GM18511 (cell line): ENCODE measurements at regions not wholly inside any gene's neighbourhood (a gene's known extent, or its start where the extent isn't known, plus 50 kb on each side); places are given as distances from the start of the nearest gene placed in this dataset.
A peak's percentile ranks its signal among the peaks of the same experiment; 100 is the strongest.
"Not testable (repeated sequence)": the region's sequence is repeated elsewhere in the genome, so short reads cannot be mapped to it uniquely, and the experiment has no call there.

Source experiments
- ATAC-seq: cut with Tn5 transposase; IDR thresholded peaks from one replicate; pipeline ENCODE4 v1.9.1; 2021; ENCODE audit warnings: mild to moderate bottlenecking, moderate library complexity; ENCODE audit not compliant: unreplicated experiment

DNA sequence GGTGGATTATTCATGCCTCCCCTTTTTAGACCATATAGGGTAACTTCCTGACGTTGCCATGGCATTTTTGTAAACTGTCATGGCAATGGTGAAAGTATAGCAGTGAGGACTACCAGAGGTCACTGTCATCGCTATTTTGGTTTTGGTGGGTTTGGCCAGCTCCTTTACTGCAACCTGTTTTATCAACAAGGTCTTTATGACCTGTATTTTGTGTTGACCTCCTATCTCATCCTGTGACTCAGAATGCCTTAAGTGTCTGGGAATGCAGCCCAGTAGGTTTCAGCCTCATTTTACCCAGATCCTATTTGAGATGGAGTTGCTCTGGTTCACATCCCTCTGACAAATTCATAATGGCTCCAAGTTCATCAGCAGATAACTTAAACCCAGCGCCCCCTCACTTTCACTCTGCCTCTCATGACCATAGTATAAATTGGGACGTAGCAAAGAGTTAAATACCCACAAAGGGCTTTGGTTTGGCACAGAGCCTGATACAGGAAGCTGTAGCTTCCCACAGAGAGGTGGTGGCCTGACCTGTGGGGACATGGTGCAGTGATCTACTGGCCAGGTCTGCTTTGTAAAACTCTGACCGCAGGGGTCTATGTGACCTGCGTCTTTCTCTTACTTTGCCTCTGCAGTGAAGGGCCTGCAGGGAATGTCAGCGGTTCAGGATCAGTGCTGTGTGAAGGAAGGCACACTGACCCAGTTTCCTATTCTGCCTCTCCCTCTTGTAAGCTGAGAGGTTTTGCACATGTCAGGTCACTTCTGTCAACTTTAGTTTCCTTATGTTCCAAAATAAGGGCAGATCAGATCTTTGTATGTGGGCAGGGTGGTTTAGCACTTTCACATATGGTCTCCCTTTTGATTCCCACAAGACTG is 78.1 kb upstream of the ZNF644 start:
- ATAC-seq = peak; percentile 66

GRCh38 chr1:91098299-91098906 is 76.6 kb upstream of the ZNF644 start:
- ATAC-seq = no peak

GRCh38 chr1:91095321-91095720 is 73.5 kb upstream of the ZNF644 start:
- ATAC-seq = not testable (repeated sequence)

DNA sequence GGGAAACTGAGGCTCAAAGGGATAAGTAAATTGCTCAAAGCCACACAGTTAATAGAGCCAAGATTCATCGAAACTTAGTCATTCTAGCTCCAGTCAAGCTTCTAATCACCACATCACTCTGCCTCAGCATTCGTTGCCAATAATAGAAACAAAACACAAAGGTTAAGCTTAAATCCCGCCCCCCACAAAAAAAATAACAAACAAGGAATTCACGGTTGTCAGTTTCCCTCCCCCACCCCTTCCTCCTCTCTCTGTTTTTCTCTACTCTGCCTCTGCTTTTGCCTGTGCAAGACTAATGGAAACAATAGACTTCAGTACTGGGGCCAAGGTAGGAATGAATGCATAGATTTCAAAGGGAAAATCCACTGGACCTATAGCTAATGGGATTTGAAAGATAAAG is 70.7 kb upstream of the ZNF644 start:
- no peak for ATAC-seq

DNA sequence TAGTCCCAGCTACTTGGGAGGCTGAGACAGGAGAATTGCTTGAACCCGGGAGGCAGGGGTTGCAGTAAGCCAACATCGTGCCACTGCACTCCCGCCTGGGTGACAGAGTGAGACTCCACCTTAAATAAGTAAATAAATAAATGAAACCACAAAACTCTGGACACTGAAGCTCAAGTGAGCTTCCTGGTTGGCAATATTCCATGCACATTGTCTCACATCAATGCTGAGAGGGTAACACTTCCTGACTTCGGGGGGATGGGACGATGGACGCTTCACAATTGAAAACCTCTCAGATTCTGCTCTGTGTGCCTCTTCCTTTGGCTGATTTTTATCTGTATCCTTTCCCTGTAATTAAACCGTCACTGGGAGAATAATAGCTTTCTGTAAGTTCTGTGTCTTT is 70.0 kb upstream of the ZNF644 start:
- ATAC-seq = no peak

DNA sequence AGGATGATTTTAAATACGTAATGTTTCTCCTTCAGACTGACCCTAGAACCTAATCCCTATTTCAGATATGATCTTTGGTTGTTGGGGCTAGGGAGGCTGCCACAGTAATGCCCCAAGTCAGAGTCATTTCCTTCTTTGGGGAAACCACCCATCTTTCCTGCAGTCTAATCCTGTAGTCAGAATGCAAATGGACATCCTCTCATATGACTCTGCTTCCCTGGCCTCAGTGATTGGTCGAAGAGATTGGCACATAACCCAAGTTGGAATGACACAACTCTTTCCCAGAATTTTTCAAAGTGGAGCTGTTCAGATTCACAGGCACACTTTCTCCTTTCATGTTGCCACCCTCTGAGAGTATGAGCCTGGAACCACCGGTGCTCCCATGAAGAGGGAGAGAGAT is 58.8 kb upstream of the ZNF644 start:
- no peak for ATAC-seq

DNA sequence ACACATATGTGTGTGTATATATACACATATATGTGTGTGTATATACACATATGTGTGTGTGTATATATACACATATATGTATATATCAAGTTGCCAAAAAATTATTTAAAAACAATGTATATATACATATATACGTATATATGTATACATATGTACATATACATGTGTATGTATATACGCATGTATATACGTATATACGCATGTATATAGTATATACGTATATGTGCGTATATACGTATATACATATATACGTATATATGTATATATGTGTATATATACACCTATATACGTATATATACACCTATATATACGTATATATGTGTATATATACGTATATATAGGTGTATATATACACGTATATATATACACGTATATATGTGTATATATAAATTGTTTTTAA is 57.0 kb upstream of the ZNF644 start:
- no peak for ATAC-seq

DNA sequence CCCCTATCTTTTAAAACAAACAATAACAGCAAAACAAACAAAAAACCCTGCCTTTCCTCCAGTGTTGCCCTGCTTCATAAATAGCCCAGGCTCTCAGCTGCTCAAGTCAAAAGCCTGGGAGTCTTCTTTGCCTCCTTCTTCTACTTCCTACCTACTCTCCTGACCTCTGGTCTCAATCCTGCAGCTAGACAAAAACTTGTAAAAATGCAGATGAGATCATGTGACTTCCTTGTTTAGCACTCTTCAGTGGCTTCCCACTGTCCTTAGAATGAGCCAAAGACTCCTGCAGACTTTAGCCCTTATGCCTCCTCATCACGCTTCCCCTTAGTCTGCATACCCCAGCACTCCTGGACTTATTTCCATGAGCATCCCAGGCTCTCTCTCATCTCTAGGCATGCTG is 55.0 kb upstream of the ZNF644 start:
- no peak for ATAC-seq

DNA sequence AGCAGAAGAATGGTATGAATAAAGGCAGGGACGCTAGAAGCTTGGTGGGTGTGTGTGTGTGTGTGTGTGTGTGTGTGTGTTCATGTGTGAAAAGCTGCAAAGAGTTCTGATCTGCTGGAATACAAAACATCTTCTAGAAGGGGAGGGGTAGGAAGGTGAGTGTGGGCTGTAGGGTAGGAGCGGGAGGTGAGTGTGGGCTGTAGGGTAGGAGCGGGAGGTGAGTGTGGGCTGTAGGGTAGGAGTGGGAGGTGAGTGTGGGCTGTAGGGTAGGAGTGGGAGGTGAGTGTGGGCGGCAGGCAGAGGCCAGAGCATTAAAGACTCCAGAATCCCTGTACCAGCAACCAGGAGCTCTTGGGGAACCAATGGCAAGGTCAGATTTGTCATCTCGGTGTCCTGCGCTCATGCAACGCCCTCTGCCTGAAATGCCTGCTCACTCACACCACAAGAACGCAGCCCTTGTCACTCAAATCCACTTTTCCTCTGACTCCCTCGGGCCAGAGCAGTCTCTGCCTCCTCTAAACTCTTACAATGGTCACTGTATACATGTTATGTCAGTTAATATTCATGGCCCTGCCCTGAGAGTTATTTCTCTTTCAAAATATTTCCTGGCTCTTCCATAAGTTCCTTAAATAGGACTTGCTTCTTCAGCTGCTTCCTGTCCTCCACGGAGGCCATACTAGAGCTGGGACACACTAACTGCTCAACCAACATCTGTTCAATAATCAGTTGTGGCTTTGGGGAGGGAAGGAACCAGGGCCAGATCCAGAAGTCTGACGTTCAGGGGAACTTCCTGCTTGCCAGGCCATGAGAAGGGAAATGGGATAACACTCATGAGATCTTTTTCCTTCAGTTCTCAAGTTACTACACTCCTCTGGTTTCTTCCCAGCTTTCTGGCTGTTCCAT is 53.6 kb upstream of the ZNF644 start:
- no peak for ATAC-seq

- ATAC-seq = no peak
Measured at GRCh38 chr1:91073299-91073698, 51.5 kb upstream of the ZNF644 start.

DNA sequence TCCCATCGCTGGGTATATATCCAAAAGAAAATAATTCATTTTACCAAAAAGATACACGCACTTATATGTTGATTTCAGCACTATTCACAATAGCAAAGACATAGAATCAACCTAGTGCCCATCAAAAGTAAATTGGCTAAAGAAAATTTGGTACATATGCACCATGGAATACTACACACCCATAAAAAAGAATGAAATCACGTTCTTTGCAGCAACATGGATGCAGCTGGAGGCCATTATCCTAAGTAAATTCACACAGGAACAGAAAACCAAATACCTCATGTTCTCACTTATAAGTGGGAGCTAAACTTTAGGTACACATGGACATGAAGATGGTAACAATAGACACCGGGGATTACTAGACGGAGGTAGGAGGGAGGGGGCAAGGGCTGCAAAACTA is 50.0 kb upstream of the ZNF644 start:
- no peak for ATAC-seq
